K562 (cell line): ENCODE measurements at regions not wholly inside any gene's neighbourhood (a gene's known extent, or its start where the extent isn't known, plus 50 kb on each side); places are given as distances from the start of the nearest gene placed in this dataset.
A peak's percentile ranks its signal among the peaks of the same experiment; 100 is the strongest.

Experiments used
- ARID3A ChIP-seq: IDR thresholded peaks from 2 replicates; pipeline ENCODE4 v1.6.1; 2012; ENCODE audit warnings: low read depth, low read length, improper control_type of control experiment, borderline replicate concordance
- CLOCK ChIP-seq: fragments of 250-450 bp; sonication (Bioruptor Pico); IDR thresholded peaks from 2 replicates; pipeline ENCODE4 v1.4.0; 2020; ENCODE audit warnings: mild to moderate bottlenecking, moderate library complexity, borderline replicate concordance
- CTCFL ChIP-seq: IDR thresholded peaks from 2 replicates; pipeline ENCODE4 v1.6.1; 2011; ENCODE audit warnings: borderline replicate concordance, low read depth, mild to moderate bottlenecking, moderate library complexity, low read length; ENCODE audit not compliant: insufficient read depth, poor library complexity, severe bottlenecking
- DPF2 ChIP-seq: fragments of 450-650 bp; IDR thresholded peaks from 2 replicates; pipeline ENCODE4 v1.6.1; 2016
- ELF1 ChIP-seq: fragments of 200-800 bp; sonication (Bioruptor generic); IDR thresholded peaks from 2 replicates; pipeline ENCODE4 v1.6.1; 2016; ENCODE audit warnings: missing genetic modification characterization, missing compliant biosample characterization
- HMBOX1 ChIP-seq: sonication (generic); IDR thresholded peaks from 2 replicates; pipeline ENCODE4 v1.6.1; 2016
- LARP7 ChIP-seq: fragments of 450-650 bp; IDR thresholded peaks from 2 replicates; pipeline ENCODE4 v1.6.1; 2016
- NFE2L1 ChIP-seq: fragments of 450-650 bp; IDR thresholded peaks from 2 replicates; pipeline ENCODE4 v1.6.1; 2016; ENCODE audit warnings: missing genetic modification characterization, low read depth, mild to moderate bottlenecking, missing compliant biosample characterization, moderate library complexity, borderline replicate concordance
- PRPF4 ChIP-seq: fragments of 200-400 bp; formaldehyde crosslinking; IDR thresholded peaks from one replicate; pipeline ENCODE4 v1.6.1; 2017; ENCODE audit warnings: low read length, low read depth, mild to moderate bottlenecking; ENCODE audit not compliant: insufficient read depth, poor library complexity, severe bottlenecking
- RBFOX2 ChIP-seq: fragments of 200-400 bp; formaldehyde crosslinking; IDR thresholded peaks from 2 replicates; pipeline ENCODE4 v1.6.1; 2017; ENCODE audit warnings: low read depth, mild to moderate bottlenecking, low read length, moderate library complexity
- ZC3H8 ChIP-seq: fragments of 450-650 bp; IDR thresholded peaks from 2 replicates; pipeline ENCODE4 v1.6.1; 2017
- ZNF197 ChIP-seq: fragments of 200-800 bp; sonication (Bioruptor generic); IDR thresholded peaks from 2 replicates; pipeline ENCODE4 v1.6.1; 2016; ENCODE audit warnings: low read depth, missing genetic modification characterization, missing compliant biosample characterization

- TF ChIP-seq ZC3H8 (no peak), RBFOX2 (no peak), CLOCK (CRISPR knock-in tag) (no peak), NFE2L1 (peak; percentile 79), HMBOX1 (no peak), PRPF4 (no peak), ELF1 (tag) (no peak), DPF2 (peak; percentile 58; the same call in 1 of the 2 replicates), ARID3A (no peak), CTCFL (no peak), LARP7 (no peak), ZNF197 (CRISPR knock-in tag) (no peak)
Observed at GRCh38 chr13:60227158-60227557, 63.4 kb upstream of the DIAPH3 start (continued).
